Fibroblast of lung (primary cell): ENCODE measurements at regions not wholly inside any gene's neighbourhood (a gene's known extent, or its start where the extent isn't known, plus 50 kb on each side); places are given as distances from the start of the nearest gene placed in this dataset.

ENCODE experiments used
- DNase-seq, 2 donors: peaks; one replicate each; pipeline versions ENCODE4 v3.0.0 to v3.0.0-alpha.2; 2010; ENCODE audit warnings: low read depth in 2 of 2
- H2AFZ ChIP-seq: 2 replicates; pipeline ENCODE4 v1.5.1; 2012; ENCODE audit warnings: low read length, control low read depth, inconsistent platforms
- H3K27ac ChIP-seq: 2 replicates; pipeline ENCODE4 v1.5.1; 2011; ENCODE audit warnings: low read length, control low read depth; ENCODE audit not compliant: insufficient read depth
- H3K27me3 ChIP-seq: 2 replicates; pipeline ENCODE4 v1.5.1; 2011; ENCODE audit warnings: mild to moderate bottlenecking, low read length; ENCODE audit not compliant: control insufficient read depth, insufficient read depth
- H3K36me3 ChIP-seq: 2 replicates; pipeline ENCODE4 v1.5.1; 2011; ENCODE audit warnings: low read length; ENCODE audit not compliant: control insufficient read depth, insufficient read depth
- H3K4me1 ChIP-seq: 2 replicates; pipeline ENCODE4 v1.5.1; 2011; ENCODE audit warnings: low read length; ENCODE audit not compliant: control insufficient read depth, insufficient read depth; ENCODE audit errors: extremely low read depth
- H3K4me2 ChIP-seq: 2 replicates; pipeline ENCODE4 v1.5.1; 2011; ENCODE audit warnings: low read length, control low read depth; ENCODE audit not compliant: insufficient read depth; ENCODE audit errors: extremely low read depth
- H3K4me3 ChIP-seq, 4 experiments: fragments of 200-600 bp in 1 of 4; sonication (generic) in 1 of 4; replicated peaks in 1 of 4; 2 replicates each; pipeline ENCODE4 v1.5.1; 2011 to 2016; ENCODE audit warnings: low read length in 4 of 4, low read depth in 3 of 4, mild to moderate bottlenecking in 3 of 4, control low read depth in 2 of 4, inconsistent platforms in 1 of 4, mixed read lengths in 1 of 4; ENCODE audit not compliant: insufficient read depth in 1 of 4; ENCODE audit errors: control extremely low read depth in 1 of 4
- H3K79me2 ChIP-seq: 2 replicates; pipeline ENCODE4 v1.5.1; 2012; ENCODE audit warnings: mild to moderate bottlenecking, low read length, inconsistent platforms; ENCODE audit not compliant: control insufficient read depth, insufficient read depth
- H3K9ac ChIP-seq: 2 replicates; pipeline ENCODE4 v1.5.1; 2011; ENCODE audit warnings: mild to moderate bottlenecking, low read length, control low read depth; ENCODE audit not compliant: insufficient read depth
- H3K9me3 ChIP-seq: 2 replicates; pipeline ENCODE4 v1.5.1; 2012; ENCODE audit warnings: low read depth, low read length; ENCODE audit not compliant: control insufficient read depth, insufficient read depth
- H4K20me1 ChIP-seq: 2 replicates; pipeline ENCODE4 v1.5.1; 2011; ENCODE audit warnings: low read length; ENCODE audit not compliant: control insufficient read depth, insufficient read depth; ENCODE audit errors: extremely low read depth
- CTCF ChIP-seq, 2 donors: IDR thresholded peaks in 1 of 2; conservative IDR thresholded peaks in 1 of 2; 1 replicate in 1 of 2; 2 replicates in 1 of 2; pipeline ENCODE4 v1.5.1; 2011 to 2012; ENCODE audit warnings: low read length in 2 of 2, control low read depth in 1 of 2, inconsistent platforms in 1 of 2, low read depth in 1 of 2, mild to moderate bottlenecking in 1 of 2
- EZH2 ChIP-seq: IDR thresholded peaks from 2 replicates; pipeline ENCODE4 v1.5.1; 2012; ENCODE audit warnings: low read length, control low read depth, mild to moderate bottlenecking; ENCODE audit errors: missing control alignments

- DNase-seq: peak in 1 of 2 donors; percentile 24
- no peak overlapping the region for H3K4me2 ChIP-seq
Measured at GRCh38 chr11:36817336-36817965, 219.4 kb upstream of the RAG2 start.

GRCh38 chr11:36809303-36809702 is 211.3 kb upstream of the RAG2 start:
- Histone ChIP-seq H3K27me3 (no peaks in the 10 kb centered on the region), H3K36me3 (no peaks in the 10 kb centered on the region), H3K4me1 (no peaks in the 10 kb centered on the region), H3K9ac (no peak overlapping the region), H2AFZ (no peak overlapping the region), H3K9me3 (no peaks in the 10 kb centered on the region), H4K20me1 (no peaks in the 10 kb centered on the region), H3K79me2 (no peaks in the 10 kb centered on the region), H3K4me2 (no peak overlapping the region), H3K4me3 (no peak overlapping the region), H3K27ac (no peak overlapping the region)
- TF ChIP-seq EZH2 (no peak), CTCF (conservative IDR thresholded peaks at IDR 0.05 in 1 of 2, IDR thresholded peaks at IDR 0.05 in 1 of 2; ENCODE audit: low read depth in 1 of 2, low read length in 2 of 2) (no peak)
- no peak for DNase-seq

More at GRCh38 chr11:36817336-36817965, 219.4 kb upstream of the RAG2 start:
- H3K27ac ChIP-seq: no peak overlapping the region
- H3K4me3 ChIP-seq: no peak overlapping the region
- no peaks in the 10 kb centered on the region for H3K79me2 ChIP-seq
- no peaks in the 10 kb centered on the region for H3K4me1 ChIP-seq
- no peak overlapping the region for H2AFZ ChIP-seq
- H3K9me3 ChIP-seq: no peaks in the 10 kb centered on the region
- H3K9ac ChIP-seq: no peak overlapping the region
- TF ChIP-seq EZH2 (no peak), CTCF (conservative IDR thresholded peaks at IDR 0.05 in 1 of 2, IDR thresholded peaks at IDR 0.05 in 1 of 2; ENCODE audit: low read depth in 1 of 2, low read length in 2 of 2) (no peak)
- no peaks in the 10 kb centered on the region for H4K20me1 ChIP-seq
- H3K27me3 ChIP-seq: no peaks in the 10 kb centered on the region
- no peaks in the 10 kb centered on the region for H3K36me3 ChIP-seq

- H3K4me2 ChIP-seq: no peak overlapping the region
- no peak overlapping the region for H3K27ac ChIP-seq
- no peaks in the 10 kb centered on the region for H4K20me1 ChIP-seq
- no peaks in the 10 kb centered on the region for H3K9me3 ChIP-seq
- H3K79me2 ChIP-seq: no peaks in the 10 kb centered on the region
- H3K9ac ChIP-seq: no peak overlapping the region
- no peaks in the 10 kb centered on the region for H3K36me3 ChIP-seq
- no peaks in the 10 kb centered on the region for H3K4me1 ChIP-seq
- no peaks in the 10 kb centered on the region for H3K27me3 ChIP-seq
- H3K4me3 ChIP-seq: no peak overlapping the region
- H2AFZ ChIP-seq: no peak overlapping the region
- TF ChIP-seq CTCF (conservative IDR thresholded peaks at IDR 0.05 in 1 of 2, IDR thresholded peaks at IDR 0.05 in 1 of 2; ENCODE audit: low read depth in 1 of 2, low read length in 2 of 2) (no peak), EZH2 (no peak)
- no peak for DNase-seq
Measured at GRCh38 chr11:36807871-36808270, 209.8 kb upstream of the RAG2 start.
